ENCODE measurements at regions not wholly inside any gene's neighbourhood (a gene's known extent, or its start where the extent isn't known, plus 50 kb on each side); places are given as distances from the start of the nearest gene placed in this dataset.

DNA sequence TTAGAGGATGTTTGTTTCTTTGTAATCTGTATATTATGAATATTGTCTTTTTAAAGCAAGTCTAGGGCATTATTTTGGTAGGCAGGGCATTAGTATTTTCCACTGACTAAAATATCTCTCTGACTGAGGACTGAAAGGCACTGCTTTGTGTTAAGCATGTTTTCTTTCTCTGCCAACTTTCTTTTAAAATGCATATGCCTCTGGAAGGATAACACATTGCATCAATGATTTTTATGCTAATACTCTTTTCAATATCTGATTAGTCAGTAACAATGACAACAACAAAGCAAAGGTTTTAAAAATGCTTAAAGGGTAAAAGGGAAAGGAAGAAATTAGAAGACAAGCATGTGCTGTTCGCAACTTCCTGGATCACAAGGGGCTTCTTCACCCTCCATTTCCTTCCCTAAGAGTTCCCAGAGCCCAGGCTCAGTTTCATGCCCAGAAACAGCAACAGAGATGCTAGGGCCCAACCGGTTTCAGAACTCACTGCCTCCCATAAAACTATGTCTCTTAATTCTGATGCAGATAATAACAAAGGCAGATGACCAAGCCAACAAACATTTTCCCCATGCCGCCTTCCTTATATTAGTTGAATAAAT, 786.8 kb upstream of the ACVR2A start:
- H3K36me3 ChIP-seq (ENCODE audit: insufficient read depth, low read length, poor library complexity, severe bottlenecking), result no peaks in the 10 kb centered on the region
- intact Hi-C loops (cut with micrococcal nuclease; ENCODE audit: unreplicated experiment), result no loop called here
- CTCF ChIA-PET, result no interaction called here
- no peaks in the 10 kb centered on the region for H3K9me3 ChIP-seq (ENCODE audit: low read depth, low read length, poor library complexity, severe bottlenecking)
- H3K27me3 ChIP-seq (replicated peaks; ENCODE audit: insufficient read depth, low read depth, low read length, poor library complexity), result no peaks in the 10 kb centered on the region
- no peaks in the 10 kb centered on the region for H3K4me1 ChIP-seq (ENCODE audit: insufficient read depth, low read length, poor library complexity, severe bottlenecking)
- no TSS peak for BruUV-seq (replicated peaks)
- POLR2A ChIA-PET (ENCODE audit: low non-redundant PET), result no interaction called here
- no peak overlapping the region for H3K4me3 ChIP-seq (ENCODE audit: low read depth, low read length, poor library complexity, severe bottlenecking)
- TF ChIP-seq, protein P1, sequence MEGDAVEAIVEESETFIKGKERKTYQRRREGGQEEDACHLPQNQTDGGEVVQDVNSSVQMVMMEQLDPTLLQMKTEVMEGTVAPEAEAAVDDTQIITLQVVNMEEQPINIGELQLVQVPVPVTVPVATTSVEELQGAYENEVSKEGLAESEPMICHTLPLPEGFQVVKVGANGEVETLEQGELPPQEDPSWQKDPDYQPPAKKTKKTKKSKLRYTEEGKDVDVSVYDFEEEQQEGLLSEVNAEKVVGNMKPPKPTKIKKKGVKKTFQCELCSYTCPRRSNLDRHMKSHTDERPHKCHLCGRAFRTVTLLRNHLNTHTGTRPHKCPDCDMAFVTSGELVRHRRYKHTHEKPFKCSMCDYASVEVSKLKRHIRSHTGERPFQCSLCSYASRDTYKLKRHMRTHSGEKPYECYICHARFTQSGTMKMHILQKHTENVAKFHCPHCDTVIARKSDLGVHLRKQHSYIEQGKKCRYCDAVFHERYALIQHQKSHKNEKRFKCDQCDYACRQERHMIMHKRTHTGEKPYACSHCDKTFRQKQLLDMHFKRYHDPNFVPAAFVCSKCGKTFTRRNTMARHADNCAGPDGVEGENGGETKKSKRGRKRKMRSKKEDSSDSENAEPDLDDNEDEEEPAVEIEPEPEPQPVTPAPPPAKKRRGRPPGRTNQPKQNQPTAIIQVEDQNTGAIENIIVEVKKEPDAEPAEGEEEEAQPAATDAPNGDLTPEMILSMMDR (conservative IDR thresholded peaks at IDR 0.05; ENCODE audit: low read depth, low read length), result no peak
- no peak for TF ChIP-seq EZH2 (IDR thresholded peaks at IDR 0.05; ENCODE audit: borderline replicate concordance, low read depth, low read length, poor library complexity, severe bottlenecking)
- DNase-seq (ENCODE audit: low spot score), result no peak
- no peak overlapping the region for H3K27ac ChIP-seq (ENCODE audit: low read depth, low read length, poor library complexity, severe bottlenecking)

DNA sequence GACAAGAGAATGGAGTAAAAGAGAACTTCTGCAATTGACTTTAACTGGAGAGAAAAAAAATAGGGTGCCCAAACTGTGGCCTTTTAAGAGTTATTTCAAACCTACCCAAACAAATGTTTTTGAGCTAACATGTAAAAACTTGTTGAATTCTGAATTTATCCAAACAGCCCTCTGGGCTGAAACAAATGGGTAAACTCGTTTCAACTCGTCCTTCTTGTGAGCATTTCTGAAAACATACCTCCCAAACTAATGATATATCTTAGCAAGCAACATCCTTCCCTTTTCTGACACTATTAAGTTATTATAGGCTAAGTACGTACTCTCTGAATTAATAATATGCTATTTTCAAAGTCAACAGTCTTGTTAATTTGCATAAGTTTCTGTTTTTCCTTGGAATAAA, 793.0 kb upstream of the ACVR2A start:
- H3K4me3 ChIP-seq (ENCODE audit: low read depth, low read length, poor library complexity, severe bottlenecking), result no peak overlapping the region
- H3K9me3 ChIP-seq (ENCODE audit: low read depth, low read length, poor library complexity, severe bottlenecking), result no peaks in the 10 kb centered on the region
- no peak for TF ChIP-seq EZH2 (IDR thresholded peaks at IDR 0.05; ENCODE audit: borderline replicate concordance, low read depth, low read length, poor library complexity, severe bottlenecking)
- TF ChIP-seq, protein P1 (conservative IDR thresholded peaks at IDR 0.05; ENCODE audit: low read depth, low read length), result no peak
- H3K27me3 ChIP-seq (replicated peaks; ENCODE audit: insufficient read depth, low read depth, low read length, poor library complexity), result no peaks in the 10 kb centered on the region
- intact Hi-C loops (cut with micrococcal nuclease; ENCODE audit: unreplicated experiment), result no loop called here
- no peak for DNase-seq (ENCODE audit: low spot score)
- no TSS peak for BruUV-seq (replicated peaks)
- no peaks in the 10 kb centered on the region for H3K4me1 ChIP-seq (ENCODE audit: insufficient read depth, low read length, poor library complexity, severe bottlenecking)
- ChIA-PET CTCF (no interaction called here), POLR2A (ENCODE audit: low non-redundant PET) (no interaction called here)
- no peak overlapping the region for H3K27ac ChIP-seq (ENCODE audit: low read depth, low read length, poor library complexity, severe bottlenecking)
- H3K36me3 ChIP-seq (ENCODE audit: insufficient read depth, low read length, poor library complexity, severe bottlenecking), result no peaks in the 10 kb centered on the region

DNA sequence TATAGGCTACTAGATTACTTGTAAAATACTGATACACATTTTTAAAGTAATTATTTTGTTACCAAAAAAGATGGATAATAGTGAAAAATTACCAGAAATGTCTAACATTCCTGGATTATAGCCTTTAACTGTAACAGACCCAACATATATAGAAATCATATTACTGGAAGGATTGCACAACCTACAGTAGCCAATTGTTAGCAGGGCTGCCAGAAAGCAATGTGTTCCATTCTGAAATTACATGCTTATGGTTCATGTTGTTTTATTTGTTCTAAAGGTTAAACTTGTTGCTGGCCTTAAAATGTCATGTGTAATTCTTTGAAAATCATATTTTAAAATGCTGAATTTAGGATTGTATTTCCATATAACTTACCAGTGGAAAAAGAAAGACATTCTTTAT, 793.6 kb upstream of the ACVR2A start:
- POLR2A ChIA-PET (ENCODE audit: low non-redundant PET), result no interaction called here
- CTCF ChIA-PET, result no interaction called here
- TF ChIP-seq, protein P1 (conservative IDR thresholded peaks at IDR 0.05; ENCODE audit: low read depth, low read length), result no peak
- H3K4me1 ChIP-seq (ENCODE audit: insufficient read depth, low read length, poor library complexity, severe bottlenecking), result no peaks in the 10 kb centered on the region
- intact Hi-C loops (cut with micrococcal nuclease; ENCODE audit: unreplicated experiment), result no loop called here
- H3K27me3 ChIP-seq (replicated peaks; ENCODE audit: insufficient read depth, low read depth, low read length, poor library complexity), result no peaks in the 10 kb centered on the region
- BruUV-seq (replicated peaks), result no TSS peak
- H3K36me3 ChIP-seq (ENCODE audit: insufficient read depth, low read length, poor library complexity, severe bottlenecking), result no peaks in the 10 kb centered on the region
- DNase-seq (ENCODE audit: low spot score), result no peak
- H3K27ac ChIP-seq (ENCODE audit: low read depth, low read length, poor library complexity, severe bottlenecking), result no peak overlapping the region
- H3K4me3 ChIP-seq (ENCODE audit: low read depth, low read length, poor library complexity, severe bottlenecking), result no peak overlapping the region
- H3K9me3 ChIP-seq (ENCODE audit: low read depth, low read length, poor library complexity, severe bottlenecking), result no peaks in the 10 kb centered on the region
